Activated T-cell treated with anti-CD3 and anti-CD28 coated beads, Interleukin-2, amount 50 U/mL, for 24 hours (primary cell): ENCODE measurements at regions not wholly inside any gene's neighbourhood (a gene's known extent, or its start where the extent isn't known, plus 50 kb on each side); places are given as distances from the start of the nearest gene placed in this dataset.
"Not testable (repeated sequence)": the region's sequence is repeated elsewhere in the genome, so short reads cannot be mapped to it uniquely, and the experiment has no call there.

Experiments
- DNase-seq: peaks from one replicate; pipeline ENCODE4 v3.0.0-alpha.2; 2020
- H3K27ac Mint-ChIP-seq: 2 replicates; pipeline ENCODE4 v1.8.0; 2020; ENCODE audit warnings: mild to moderate bottlenecking, mixed read lengths
- H3K27me3 Mint-ChIP-seq: 2 replicates; pipeline ENCODE4 v1.8.0; 2020; ENCODE audit warnings: mixed read lengths
- H3K36me3 Mint-ChIP-seq: 2 replicates; pipeline ENCODE4 v1.8.0; 2020; ENCODE audit warnings: low read depth, mixed read lengths
- H3K4me1 Mint-ChIP-seq: 2 replicates; pipeline ENCODE4 v1.8.0; 2020; ENCODE audit warnings: low read depth, mixed read lengths
- H3K4me3 Mint-ChIP-seq: 2 replicates; pipeline ENCODE4 v1.8.0; 2020; ENCODE audit warnings: mild to moderate bottlenecking, moderate library complexity, mixed read lengths
- H3K9me3 Mint-ChIP-seq: 2 replicates; pipeline ENCODE4 v1.8.0; 2020; ENCODE audit warnings: mixed read lengths

GRCh38 chr4:67412153-67412712 is 133.1 kb downstream of the CENPC start:
- H3K36me3 Mint-ChIP-seq, H3K4me3 Mint-ChIP-seq, H3K27ac Mint-ChIP-seq, DNase-seq, H3K27me3 Mint-ChIP-seq, H3K4me1 Mint-ChIP-seq: not testable (repeated sequence)
- peaks cover 21% of the 10 kb centered on the region for H3K9me3 Mint-ChIP-seq

GRCh38 chr4:67403342-67403741 is 142.0 kb downstream of the CENPC start:
- H3K27me3 Mint-ChIP-seq = no peaks in the 10 kb centered on the region
- peaks cover 6% of the 10 kb centered on the region for H3K9me3 Mint-ChIP-seq
- H3K27ac Mint-ChIP-seq = no peak overlapping the region
- H3K4me1 Mint-ChIP-seq = no peaks in the 10 kb centered on the region
- no peak for DNase-seq
- H3K36me3 Mint-ChIP-seq = no peaks in the 10 kb centered on the region
- H3K4me3 Mint-ChIP-seq = no peak overlapping the region

GRCh38 chr4:67401902-67402301 is 143.4 kb downstream of the CENPC start:
- Mint-ChIP-seq H3K36me3 (no peaks in the 10 kb centered on the region), H3K27ac (no peak overlapping the region), H3K9me3 (no peaks in the 10 kb centered on the region), H3K4me3 (no peak overlapping the region), H3K27me3 (no peaks in the 10 kb centered on the region), H3K4me1 (no peaks in the 10 kb centered on the region)
- DNase-seq = no peak

- DNase-seq = no peak
- Mint-ChIP-seq H3K4me3 (no peak overlapping the region), H3K27me3 (no peaks in the 10 kb centered on the region), H3K9me3 (no peaks in the 10 kb centered on the region), H3K27ac (no peak overlapping the region), H3K4me1 (no peaks in the 10 kb centered on the region), H3K36me3 (no peaks in the 10 kb centered on the region)
These were observed 147.4 kb downstream of the CENPC start for GRCh38 chr4:67397931-67398330.

- H3K9me3 Mint-ChIP-seq = no peaks in the 10 kb centered on the region
- H3K27me3 Mint-ChIP-seq = peaks cover 4% of the 10 kb centered on the region
- no peaks in the 10 kb centered on the region for H3K4me1 Mint-ChIP-seq
- H3K4me3 Mint-ChIP-seq = no peak overlapping the region
- DNase-seq = no peak
- no peak overlapping the region for H3K27ac Mint-ChIP-seq
- H3K36me3 Mint-ChIP-seq = no peaks in the 10 kb centered on the region
These were observed 148.3 kb downstream of the CENPC start for GRCh38 chr4:67397031-67397430.

GRCh38 chr4:67396008-67396407 is 149.3 kb downstream of the CENPC start:
- Mint-ChIP-seq H3K9me3 (no peaks in the 10 kb centered on the region), H3K27ac (no peak overlapping the region), H3K36me3 (no peaks in the 10 kb centered on the region), H3K4me1 (no peaks in the 10 kb centered on the region), H3K27me3 (peaks cover 12% of the 10 kb centered on the region), H3K4me3 (no peak overlapping the region)
- no peak for DNase-seq

GRCh38 chr4:67394879-67395278 is 150.4 kb downstream of the CENPC start:
- H3K9me3 Mint-ChIP-seq = no peaks in the 10 kb centered on the region
- H3K4me1 Mint-ChIP-seq = no peaks in the 10 kb centered on the region
- H3K27ac Mint-ChIP-seq = no peak overlapping the region
- H3K4me3 Mint-ChIP-seq = no peak overlapping the region
- DNase-seq = no peak
- H3K27me3 Mint-ChIP-seq = peaks cover 12% of the 10 kb centered on the region
- no peaks in the 10 kb centered on the region for H3K36me3 Mint-ChIP-seq

GRCh38 chr4:67393699-67394281 is 151.5 kb downstream of the CENPC start:
- no peaks in the 10 kb centered on the region for H3K9me3 Mint-ChIP-seq
- peaks cover 12% of the 10 kb centered on the region for H3K27me3 Mint-ChIP-seq
- H3K36me3 Mint-ChIP-seq = no peaks in the 10 kb centered on the region
- DNase-seq = no peak
- H3K4me3 Mint-ChIP-seq = no peak overlapping the region
- no peak overlapping the region for H3K27ac Mint-ChIP-seq
- no peaks in the 10 kb centered on the region for H3K4me1 Mint-ChIP-seq

- no peak overlapping the region for H3K4me3 Mint-ChIP-seq
- no peak for DNase-seq
- H3K9me3 Mint-ChIP-seq = no peaks in the 10 kb centered on the region
- H3K36me3 Mint-ChIP-seq = no peaks in the 10 kb centered on the region
- H3K4me1 Mint-ChIP-seq = no peaks in the 10 kb centered on the region
- H3K27ac Mint-ChIP-seq = no peak overlapping the region
- peaks cover 12% of the 10 kb centered on the region for H3K27me3 Mint-ChIP-seq
These were observed 152.3 kb downstream of the CENPC start for GRCh38 chr4:67393007-67393406.

GRCh38 chr4:67381406-67381804 is 163.9 kb downstream of the CENPC start:
- H3K4me1 Mint-ChIP-seq, H3K27me3 Mint-ChIP-seq, H3K36me3 Mint-ChIP-seq, H3K9me3 Mint-ChIP-seq, H3K27ac Mint-ChIP-seq, DNase-seq, H3K4me3 Mint-ChIP-seq: not testable (repeated sequence)

GRCh38 chr4:67380702-67381405 is 164.4 kb downstream of the CENPC start:
- not testable (repeated sequence) for H3K27me3 Mint-ChIP-seq, DNase-seq, H3K27ac Mint-ChIP-seq, H3K4me3 Mint-ChIP-seq, H3K9me3 Mint-ChIP-seq, H3K36me3 Mint-ChIP-seq, H3K4me1 Mint-ChIP-seq

- Mint-ChIP-seq H3K4me3 (no peak overlapping the region), H3K27ac (no peak overlapping the region), H3K9me3 (peaks cover 2% of the 10 kb centered on the region), H3K36me3 (no peaks in the 10 kb centered on the region), H3K27me3 (no peaks in the 10 kb centered on the region), H3K4me1 (no peaks in the 10 kb centered on the region)
- no peak for DNase-seq
These were observed 165.1 kb downstream of the CENPC start for GRCh38 chr4:67380154-67380553.

- Mint-ChIP-seq H3K4me3 (no peak overlapping the region), H3K4me1 (no peaks in the 10 kb centered on the region), H3K36me3 (no peaks in the 10 kb centered on the region), H3K9me3 (peaks cover 2% of the 10 kb centered on the region), H3K27ac (no peak overlapping the region), H3K27me3 (no peaks in the 10 kb centered on the region)
- DNase-seq = no peak
These were observed 170.0 kb downstream of the CENPC start for GRCh38 chr4:67375291-67375690.

- H3K27me3 Mint-ChIP-seq = no peaks in the 10 kb centered on the region
These were observed 173.7 kb downstream of the CENPC start for GRCh38 chr4:67371615-67372014.

GRCh38 chr4:67366311-67366861 is 178.9 kb downstream of the CENPC start:
- Mint-ChIP-seq H3K4me3 (no peak overlapping the region), H3K27ac (no peak overlapping the region), H3K36me3 (no peaks in the 10 kb centered on the region), H3K4me1 (no peaks in the 10 kb centered on the region), H3K27me3 (peaks cover 11% of the 10 kb centered on the region), H3K9me3 (peaks cover 2% of the 10 kb centered on the region)
- DNase-seq = no peak

More at GRCh38 chr4:67371615-67372014, 173.7 kb downstream of the CENPC start:
- no peaks in the 10 kb centered on the region for H3K4me1 Mint-ChIP-seq
- H3K9me3 Mint-ChIP-seq = no peaks in the 10 kb centered on the region
- no peak overlapping the region for H3K27ac Mint-ChIP-seq
- H3K4me3 Mint-ChIP-seq = no peak overlapping the region
- H3K36me3 Mint-ChIP-seq = no peaks in the 10 kb centered on the region
- DNase-seq = no peak
